ENCODE measurements at regions not wholly inside any gene's neighbourhood (a gene's known extent, or its start where the extent isn't known, plus 50 kb on each side); places are given as distances from the start of the nearest gene placed in this dataset.
"Not testable (repeated sequence)": the region's sequence is repeated elsewhere in the genome, so short reads cannot be mapped to it uniquely, and the experiment has no call there.

DNA sequence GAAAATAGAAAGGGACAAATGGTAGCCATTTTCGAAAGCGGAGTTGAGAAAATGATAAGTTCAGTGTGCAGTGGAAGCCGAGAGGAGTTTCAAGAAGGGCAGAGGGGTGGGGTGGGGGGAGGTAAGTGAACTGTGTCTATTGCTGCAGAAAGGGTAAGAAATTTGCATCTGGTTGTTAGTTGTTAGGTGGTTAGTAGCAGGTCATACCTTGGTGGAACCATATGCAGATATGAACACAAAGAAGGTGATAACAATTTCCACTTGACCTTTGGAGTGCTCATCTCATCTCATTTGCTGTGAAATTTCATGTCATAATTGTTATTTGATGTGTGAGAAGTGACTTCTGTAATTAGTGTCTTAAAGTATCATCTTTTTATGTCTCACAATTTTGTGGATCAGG is 288.2 kb downstream of the QKI start (continued):
- TF ChIP-seq SNAI2 (CRISPR knock-in tag; IDR thresholded peaks at IDR 0.05) (no peak), TOX (CRISPR knock-in tag; IDR thresholded peaks at IDR 0.05; ENCODE audit: borderline replicate concordance) (no peak), GLIS3 (CRISPR knock-in tag; IDR thresholded peaks at IDR 0.05) (no peak), TCF4 (CRISPR knock-in tag; IDR thresholded peaks at IDR 0.05; ENCODE audit: borderline replicate concordance) (no peak), CSDC2 (CRISPR knock-in tag; IDR thresholded peaks at IDR 0.05) (no peak), PPARA (CRISPR knock-in tag; IDR thresholded peaks at IDR 0.05; ENCODE audit: borderline replicate concordance) (no peak), ZNF70 (CRISPR knock-in tag; IDR thresholded peaks at IDR 0.05) (no peak), ARNTL (CRISPR knock-in tag; IDR thresholded peaks at IDR 0.05; ENCODE audit: borderline replicate concordance, low read depth) (no peak), ISL1 (CRISPR knock-in tag; IDR thresholded peaks at IDR 0.05) (no peak)
- TF ChIP-seq, protein P1, sequence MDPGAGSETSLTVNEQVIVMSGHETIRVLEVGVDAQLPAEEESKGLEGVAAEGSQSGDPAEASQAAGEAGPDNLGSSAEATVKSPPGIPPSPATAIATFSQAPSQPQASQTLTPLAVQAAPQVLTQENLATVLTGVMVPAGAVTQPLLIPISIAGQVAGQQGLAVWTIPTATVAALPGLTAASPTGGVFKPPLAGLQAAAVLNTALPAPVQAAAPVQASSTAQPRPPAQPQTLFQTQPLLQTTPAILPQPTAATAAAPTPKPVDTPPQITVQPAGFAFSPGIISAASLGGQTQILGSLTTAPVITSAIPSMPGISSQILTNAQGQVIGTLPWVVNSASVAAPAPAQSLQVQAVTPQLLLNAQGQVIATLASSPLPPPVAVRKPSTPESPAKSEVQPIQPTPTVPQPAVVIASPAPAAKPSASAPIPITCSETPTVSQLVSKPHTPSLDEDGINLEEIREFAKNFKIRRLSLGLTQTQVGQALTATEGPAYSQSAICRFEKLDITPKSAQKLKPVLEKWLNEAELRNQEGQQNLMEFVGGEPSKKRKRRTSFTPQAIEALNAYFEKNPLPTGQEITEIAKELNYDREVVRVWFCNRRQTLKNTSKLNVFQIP (CRISPR knock-in tag; IDR thresholded peaks at IDR 0.05; ENCODE audit: borderline replicate concordance, low read depth): no peak
- TF ChIP-seq, protein P2, sequence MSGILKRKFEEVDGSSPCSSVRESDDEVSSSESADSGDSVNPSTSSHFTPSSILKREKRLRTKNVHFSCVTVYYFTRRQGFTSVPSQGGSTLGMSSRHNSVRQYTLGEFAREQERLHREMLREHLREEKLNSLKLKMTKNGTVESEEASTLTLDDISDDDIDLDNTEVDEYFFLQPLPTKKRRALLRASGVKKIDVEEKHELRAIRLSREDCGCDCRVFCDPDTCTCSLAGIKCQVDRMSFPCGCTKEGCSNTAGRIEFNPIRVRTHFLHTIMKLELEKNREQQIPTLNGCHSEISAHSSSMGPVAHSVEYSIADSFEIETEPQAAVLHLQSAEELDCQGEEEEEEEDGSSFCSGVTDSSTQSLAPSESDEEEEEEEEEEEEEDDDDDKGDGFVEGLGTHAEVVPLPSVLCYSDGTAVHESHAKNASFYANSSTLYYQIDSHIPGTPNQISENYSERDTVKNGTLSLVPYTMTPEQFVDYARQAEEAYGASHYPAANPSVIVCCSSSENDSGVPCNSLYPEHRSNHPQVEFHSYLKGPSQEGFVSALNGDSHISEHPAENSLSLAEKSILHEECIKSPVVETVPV (CRISPR knock-in tag; IDR thresholded peaks at IDR 0.05): no peak
- TF ChIP-seq, protein P3, sequence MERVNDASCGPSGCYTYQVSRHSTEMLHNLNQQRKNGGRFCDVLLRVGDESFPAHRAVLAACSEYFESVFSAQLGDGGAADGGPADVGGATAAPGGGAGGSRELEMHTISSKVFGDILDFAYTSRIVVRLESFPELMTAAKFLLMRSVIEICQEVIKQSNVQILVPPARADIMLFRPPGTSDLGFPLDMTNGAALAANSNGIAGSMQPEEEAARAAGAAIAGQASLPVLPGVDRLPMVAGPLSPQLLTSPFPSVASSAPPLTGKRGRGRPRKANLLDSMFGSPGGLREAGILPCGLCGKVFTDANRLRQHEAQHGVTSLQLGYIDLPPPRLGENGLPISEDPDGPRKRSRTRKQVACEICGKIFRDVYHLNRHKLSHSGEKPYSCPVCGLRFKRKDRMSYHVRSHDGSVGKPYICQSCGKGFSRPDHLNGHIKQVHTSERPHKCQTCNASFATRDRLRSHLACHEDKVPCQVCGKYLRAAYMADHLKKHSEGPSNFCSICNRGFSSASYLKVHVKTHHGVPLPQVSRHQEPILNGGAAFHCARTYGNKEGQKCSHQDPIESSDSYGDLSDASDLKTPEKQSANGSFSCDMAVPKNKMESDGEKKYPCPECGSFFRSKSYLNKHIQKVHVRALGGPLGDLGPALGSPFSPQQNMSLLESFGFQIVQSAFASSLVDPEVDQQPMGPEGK (CRISPR knock-in tag; IDR thresholded peaks at IDR 0.05; ENCODE audit: borderline replicate concordance): no peak

DNA sequence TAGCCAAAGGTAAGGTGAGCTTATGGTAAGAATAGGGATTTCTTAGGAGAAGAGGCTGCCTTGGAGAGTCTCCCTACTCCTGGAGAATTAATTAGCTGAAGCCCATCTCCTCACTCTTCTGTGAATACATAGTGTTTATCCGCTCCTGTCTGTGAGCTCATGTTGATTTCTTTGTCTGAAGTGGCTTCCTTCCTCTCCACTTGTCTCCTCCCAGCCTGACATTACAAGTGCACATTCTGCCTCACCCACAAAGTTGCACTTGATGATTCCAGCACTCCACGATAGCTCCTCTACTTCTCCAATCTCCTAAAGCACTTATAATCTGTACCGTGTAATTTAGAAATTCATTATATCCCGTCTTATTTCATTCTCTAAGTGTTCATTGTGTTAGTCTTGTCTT is 287.2 kb downstream of the QKI start:
- TF ChIP-seq OSR1 (CRISPR knock-in tag; IDR thresholded peaks at IDR 0.05) (no peak), ESRRG (CRISPR knock-in tag; IDR thresholded peaks at IDR 0.05) (no peak), ZFP30 (CRISPR knock-in tag; IDR thresholded peaks at IDR 0.05) (no peak), ZNF565 (CRISPR knock-in tag; conservative IDR thresholded peaks at IDR 0.05; ENCODE audit: low read depth) (no peak), ARNTL (CRISPR knock-in tag; IDR thresholded peaks at IDR 0.05; ENCODE audit: borderline replicate concordance, low read depth) (no peak), PPARA (CRISPR knock-in tag; IDR thresholded peaks at IDR 0.05; ENCODE audit: borderline replicate concordance) (no peak), ZNF8 (CRISPR knock-in tag; IDR thresholded peaks at IDR 0.05) (no peak), BACH2 (CRISPR knock-in tag; IDR thresholded peaks at IDR 0.05; ENCODE audit: borderline replicate concordance) (no peak), TCF4 (CRISPR knock-in tag; IDR thresholded peaks at IDR 0.05; ENCODE audit: borderline replicate concordance) (no peak), GLIS3 (CRISPR knock-in tag; IDR thresholded peaks at IDR 0.05) (no peak), ZFP3 (CRISPR knock-in tag; IDR thresholded peaks at IDR 0.05) (no peak), ISL1 (CRISPR knock-in tag; IDR thresholded peaks at IDR 0.05) (no peak), CSDC2 (CRISPR knock-in tag; IDR thresholded peaks at IDR 0.05) (no peak), TOX (CRISPR knock-in tag; IDR thresholded peaks at IDR 0.05; ENCODE audit: borderline replicate concordance) (no peak), ZC3H10 (CRISPR knock-in tag; IDR thresholded peaks at IDR 0.05) (no peak)
- TF ChIP-seq, protein P3 (CRISPR knock-in tag; IDR thresholded peaks at IDR 0.05; ENCODE audit: borderline replicate concordance): no peak
- TF ChIP-seq, protein P2 (CRISPR knock-in tag; IDR thresholded peaks at IDR 0.05): no peak

DNA sequence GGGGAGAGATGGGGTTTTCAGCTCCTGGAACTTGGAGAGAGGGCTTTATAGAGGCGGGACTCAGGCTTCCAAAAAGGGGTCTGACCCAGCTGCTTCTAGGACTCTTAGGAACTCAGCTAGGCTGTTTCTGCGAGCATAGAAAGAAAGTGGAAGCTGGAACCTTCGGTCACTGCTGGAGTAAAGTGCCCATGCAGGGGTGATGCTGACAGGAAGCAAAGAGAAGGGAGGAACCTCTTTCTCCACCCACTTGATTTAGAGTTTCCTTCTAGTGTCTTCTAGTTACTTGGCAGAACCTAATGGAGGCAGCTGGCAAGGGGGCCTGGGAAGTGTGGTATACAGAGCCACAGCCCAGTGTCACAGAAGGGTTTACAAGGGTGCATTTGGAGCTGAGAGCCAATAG is 283.6 kb downstream of the QKI start:
- no peak for ATAC-seq
- TF ChIP-seq ARNTL (CRISPR knock-in tag; IDR thresholded peaks at IDR 0.05; ENCODE audit: borderline replicate concordance, low read depth) (no peak), ZFP30 (CRISPR knock-in tag; IDR thresholded peaks at IDR 0.05) (no peak), GLIS3 (CRISPR knock-in tag; IDR thresholded peaks at IDR 0.05) (no peak), ZC3H10 (CRISPR knock-in tag; IDR thresholded peaks at IDR 0.05) (no peak), ZNF70 (CRISPR knock-in tag; IDR thresholded peaks at IDR 0.05) (no peak), ZNF8 (CRISPR knock-in tag; IDR thresholded peaks at IDR 0.05) (no peak), PPARA (CRISPR knock-in tag; IDR thresholded peaks at IDR 0.05; ENCODE audit: borderline replicate concordance) (no peak), ISL1 (CRISPR knock-in tag; IDR thresholded peaks at IDR 0.05) (no peak), TCF4 (CRISPR knock-in tag; IDR thresholded peaks at IDR 0.05; ENCODE audit: borderline replicate concordance) (no peak), CSDC2 (CRISPR knock-in tag; IDR thresholded peaks at IDR 0.05) (no peak), TOX (CRISPR knock-in tag; IDR thresholded peaks at IDR 0.05; ENCODE audit: borderline replicate concordance) (no peak), BACH2 (CRISPR knock-in tag; IDR thresholded peaks at IDR 0.05; ENCODE audit: borderline replicate concordance) (no peak), RARB (CRISPR knock-in tag; IDR thresholded peaks at IDR 0.05) (no peak), SNAI2 (CRISPR knock-in tag; IDR thresholded peaks at IDR 0.05) (no peak)
- TF ChIP-seq, protein P1 (CRISPR knock-in tag; IDR thresholded peaks at IDR 0.05; ENCODE audit: borderline replicate concordance, low read depth): no peak
- TF ChIP-seq, protein P4, sequence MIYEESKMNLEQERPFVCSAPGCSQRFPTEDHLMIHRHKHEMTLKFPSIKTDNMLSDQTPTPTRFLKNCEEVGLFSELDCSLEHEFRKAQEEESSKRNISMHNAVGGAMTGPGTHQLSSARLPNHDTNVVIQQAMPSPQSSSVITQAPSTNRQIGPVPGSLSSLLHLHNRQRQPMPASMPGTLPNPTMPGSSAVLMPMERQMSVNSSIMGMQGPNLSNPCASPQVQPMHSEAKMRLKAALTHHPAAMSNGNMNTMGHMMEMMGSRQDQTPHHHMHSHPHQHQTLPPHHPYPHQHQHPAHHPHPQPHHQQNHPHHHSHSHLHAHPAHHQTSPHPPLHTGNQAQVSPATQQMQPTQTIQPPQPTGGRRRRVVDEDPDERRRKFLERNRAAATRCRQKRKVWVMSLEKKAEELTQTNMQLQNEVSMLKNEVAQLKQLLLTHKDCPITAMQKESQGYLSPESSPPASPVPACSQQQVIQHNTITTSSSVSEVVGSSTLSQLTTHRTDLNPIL (CRISPR knock-in tag; IDR thresholded peaks at IDR 0.05; ENCODE audit: low read depth): no peak

More for the DNA sequence above, 287.2 kb downstream of the QKI start:
- no peak for ATAC-seq

DNA sequence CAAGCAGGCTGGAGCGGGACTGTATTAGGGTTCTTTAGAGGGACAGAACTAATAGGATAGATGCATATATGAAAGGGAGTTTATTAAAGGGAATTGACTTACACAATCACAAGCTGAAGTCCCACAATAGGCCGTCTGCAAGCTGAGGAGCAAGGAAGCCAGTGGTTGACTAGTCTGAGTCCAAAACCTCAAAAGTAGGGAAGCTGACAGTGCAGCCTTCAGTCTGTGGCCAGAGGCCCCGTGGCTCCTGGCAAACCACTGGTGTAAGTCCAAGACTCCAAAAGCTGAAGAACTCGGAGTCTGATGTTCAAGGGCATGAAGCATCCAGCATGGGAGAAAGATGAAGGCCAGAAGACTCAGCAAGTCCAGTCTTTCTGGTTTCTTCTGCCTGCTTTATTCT is 281.8 kb downstream of the QKI start:
- ATAC-seq: not testable (repeated sequence)

All from SK-N-SH treated with all-trans-retinoic acid at 6 μM for 48 hours (cell line).